MCF 10A (cell line): ENCODE measurements at regions not wholly inside any gene's neighbourhood (a gene's known extent, or its start where the extent isn't known, plus 50 kb on each side); places are given as distances from the start of the nearest gene placed in this dataset.

Experiments used
- BruUV-seq: library from RNA; stranded (reverse); fragments of 400-500 nt; replicated peaks from 2 replicates; lab custom pipeline; 2021; lab: Mats Ljungman, UMichigan
- CTCF ChIA-PET: fragments of 300-600 bp; sonication (Branson Sonifier 250); formaldehyde crosslinking; extraction: SDS; loops from one replicate; lab custom pipeline; 2021; ENCODE audit warnings: antibody characterized with exemption, inconsistent platforms; lab: Yijun Ruan, JAX
- POLR2A ChIA-PET: fragments of 300-600, 350-650 bp; sonication (Branson Sonifier 250); formaldehyde crosslinking; extraction: SDS; loops from one replicate; lab custom pipeline; 2020; ENCODE audit warnings: antibody characterized with exemption, inconsistent platforms; lab: Yijun Ruan, JAX
- DNase-seq: peaks from one replicate; pipeline ENCODE4 v3.0.0-alpha.2; 2018; ENCODE audit not compliant: unreplicated experiment
- H3K27ac Mint-ChIP-seq: one replicate; pipeline ENCODE4 v1.8.0; 2022; ENCODE audit warnings: mild to moderate bottlenecking, low read depth, mixed read lengths; ENCODE audit not compliant: unreplicated experiment
- H3K27me3 Mint-ChIP-seq: one replicate; pipeline ENCODE4 v1.8.0; 2022; ENCODE audit warnings: mixed read lengths; ENCODE audit not compliant: insufficient read depth, unreplicated experiment
- H3K36me3 Mint-ChIP-seq: one replicate; pipeline ENCODE4 v1.8.0; 2022; ENCODE audit warnings: mild to moderate bottlenecking, moderate library complexity, mixed read lengths; ENCODE audit not compliant: insufficient read depth, unreplicated experiment
- H3K4me1 Mint-ChIP-seq: one replicate; pipeline ENCODE4 v1.8.0; 2022; ENCODE audit warnings: mixed read lengths; ENCODE audit not compliant: insufficient read depth, unreplicated experiment
- H3K4me3 Mint-ChIP-seq: one replicate; pipeline ENCODE4 v1.8.0; 2022; ENCODE audit warnings: mild to moderate bottlenecking, moderate library complexity, mixed read lengths; ENCODE audit not compliant: unreplicated experiment
- H3K9me3 Mint-ChIP-seq: one replicate; pipeline ENCODE4 v1.8.0; 2022; ENCODE audit warnings: mixed read lengths; ENCODE audit not compliant: unreplicated experiment
- intact Hi-C: fragments of 100-400 bp; cut with micrococcal nuclease; formaldehyde crosslinking; loops from 2 replicates; pipeline ENCODE4 v1.14.1; 2022
- TF ChIP-seq, protein P1 (sequence below): fragments of 200-600 bp; IDR thresholded peaks from one replicate; pipeline ENCODE4 v1.8.0; 2022; ENCODE audit warnings: antibody characterized with exemption, mild to moderate bottlenecking; ENCODE audit not compliant: unreplicated experiment

DNA sequence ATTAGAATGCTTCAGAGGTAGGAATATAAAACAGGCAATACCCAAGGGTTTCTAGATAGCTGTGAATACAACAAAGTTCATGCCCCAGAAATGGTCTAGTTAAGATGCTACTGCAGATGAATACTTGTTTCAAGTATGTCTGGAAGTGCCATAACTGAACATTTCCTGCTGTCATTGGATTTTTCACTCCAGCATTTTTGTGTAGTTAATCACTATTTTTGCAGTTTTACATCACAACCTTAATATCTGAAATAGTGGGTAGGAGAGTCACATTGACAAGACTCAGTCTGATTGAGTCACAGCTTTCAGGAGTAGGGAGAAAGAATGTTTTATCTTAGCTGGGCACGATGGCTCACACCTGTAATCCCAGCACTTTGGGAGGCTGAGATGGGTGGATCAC is 126.4 kb upstream of the C1orf21 start:
- H3K9me3 Mint-ChIP-seq = peaks cover 7% of the 10 kb centered on the region
- intact Hi-C loops = no loop called here
- no TSS peak for BruUV-seq
- no peak overlapping the region for H3K27ac Mint-ChIP-seq
- ChIA-PET CTCF (interaction anchor here (0.6 kb wide), 2 partner anchors 37 to 1868 kb away, joined by 3 to 5 read pairs; no protein-coding TSS in a partner anchor), POLR2A (interaction anchor here (0.7 kb wide), 1 partner anchor 41 kb away, joined by 3 read pairs; no protein-coding TSS in a partner anchor)
- peak; percentile 12 for DNase-seq
- H3K4me3 Mint-ChIP-seq = no peak overlapping the region
- H3K36me3 Mint-ChIP-seq = no peaks in the 10 kb centered on the region
- H3K4me1 Mint-ChIP-seq = peaks cover 5% of the 10 kb centered on the region
- H3K27me3 Mint-ChIP-seq = peaks cover 14% of the 10 kb centered on the region
- TF ChIP-seq, protein P1, sequence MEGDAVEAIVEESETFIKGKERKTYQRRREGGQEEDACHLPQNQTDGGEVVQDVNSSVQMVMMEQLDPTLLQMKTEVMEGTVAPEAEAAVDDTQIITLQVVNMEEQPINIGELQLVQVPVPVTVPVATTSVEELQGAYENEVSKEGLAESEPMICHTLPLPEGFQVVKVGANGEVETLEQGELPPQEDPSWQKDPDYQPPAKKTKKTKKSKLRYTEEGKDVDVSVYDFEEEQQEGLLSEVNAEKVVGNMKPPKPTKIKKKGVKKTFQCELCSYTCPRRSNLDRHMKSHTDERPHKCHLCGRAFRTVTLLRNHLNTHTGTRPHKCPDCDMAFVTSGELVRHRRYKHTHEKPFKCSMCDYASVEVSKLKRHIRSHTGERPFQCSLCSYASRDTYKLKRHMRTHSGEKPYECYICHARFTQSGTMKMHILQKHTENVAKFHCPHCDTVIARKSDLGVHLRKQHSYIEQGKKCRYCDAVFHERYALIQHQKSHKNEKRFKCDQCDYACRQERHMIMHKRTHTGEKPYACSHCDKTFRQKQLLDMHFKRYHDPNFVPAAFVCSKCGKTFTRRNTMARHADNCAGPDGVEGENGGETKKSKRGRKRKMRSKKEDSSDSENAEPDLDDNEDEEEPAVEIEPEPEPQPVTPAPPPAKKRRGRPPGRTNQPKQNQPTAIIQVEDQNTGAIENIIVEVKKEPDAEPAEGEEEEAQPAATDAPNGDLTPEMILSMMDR = no peak

DNA sequence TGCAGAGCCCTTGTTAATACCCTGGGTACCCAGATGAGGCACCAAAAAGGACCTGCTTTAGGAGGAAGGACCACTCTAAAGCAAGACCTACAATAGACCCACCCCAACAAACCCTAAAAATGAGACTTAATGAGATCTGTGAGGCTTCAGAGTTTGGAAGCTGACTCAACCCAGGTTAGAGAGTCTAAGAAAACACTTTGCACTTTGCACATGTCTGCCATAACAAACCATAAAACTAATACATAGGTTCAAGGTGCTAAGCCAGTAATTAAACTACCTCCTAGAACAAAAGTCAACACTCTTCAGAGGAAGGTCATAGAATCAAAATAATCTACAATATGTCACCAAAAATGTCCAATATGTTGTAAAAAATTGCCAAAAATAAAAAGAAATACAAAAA is 124.7 kb upstream of the C1orf21 start:
- Mint-ChIP-seq H3K36me3 (no peaks in the 10 kb centered on the region), H3K27me3 (no peaks in the 10 kb centered on the region), H3K9me3 (no peaks in the 10 kb centered on the region), H3K4me1 (peaks cover 5% of the 10 kb centered on the region), H3K27ac (no peak overlapping the region), H3K4me3 (no peak overlapping the region)
- BruUV-seq = no TSS peak
- no peak for DNase-seq
- TF ChIP-seq, protein P1 = no peak
- ChIA-PET CTCF (interaction anchor here (0.5 kb wide), 1 partner anchor 14 kb away, joined by 3 read pairs; no protein-coding TSS in a partner anchor), POLR2A (no interaction called here)
- intact Hi-C loops = no loop called here

DNA sequence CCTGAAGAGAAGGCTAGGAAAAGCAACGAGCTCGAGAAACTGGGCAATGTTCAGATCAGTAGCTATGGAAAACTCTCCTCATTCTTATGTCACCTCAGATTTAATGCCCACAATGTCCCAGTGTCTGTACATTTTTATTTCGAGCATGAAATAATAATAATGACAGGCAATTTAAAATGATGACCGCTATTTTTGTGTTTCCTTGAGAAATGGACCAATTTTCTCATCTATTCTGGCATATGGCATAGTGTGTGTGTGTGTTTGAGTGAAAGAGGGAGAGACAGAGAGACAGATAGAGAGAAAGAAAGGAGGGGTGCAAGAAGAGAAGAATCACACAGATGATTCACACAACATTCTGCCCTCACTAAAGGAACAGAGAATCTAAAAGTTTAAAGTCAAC is 119.1 kb upstream of the C1orf21 start:
- H3K27me3 Mint-ChIP-seq = no peaks in the 10 kb centered on the region
- DNase-seq = no peak
- TF ChIP-seq, protein P1 = no peak
- intact Hi-C loops = no loop called here
- H3K4me1 Mint-ChIP-seq = peaks cover 6% of the 10 kb centered on the region
- no peak overlapping the region for H3K27ac Mint-ChIP-seq
- CTCF ChIA-PET = no interaction called here
- no TSS peak for BruUV-seq
- no peak overlapping the region for H3K4me3 Mint-ChIP-seq
- POLR2A ChIA-PET = no interaction called here
- no peaks in the 10 kb centered on the region for H3K9me3 Mint-ChIP-seq
- H3K36me3 Mint-ChIP-seq = no peaks in the 10 kb centered on the region

DNA sequence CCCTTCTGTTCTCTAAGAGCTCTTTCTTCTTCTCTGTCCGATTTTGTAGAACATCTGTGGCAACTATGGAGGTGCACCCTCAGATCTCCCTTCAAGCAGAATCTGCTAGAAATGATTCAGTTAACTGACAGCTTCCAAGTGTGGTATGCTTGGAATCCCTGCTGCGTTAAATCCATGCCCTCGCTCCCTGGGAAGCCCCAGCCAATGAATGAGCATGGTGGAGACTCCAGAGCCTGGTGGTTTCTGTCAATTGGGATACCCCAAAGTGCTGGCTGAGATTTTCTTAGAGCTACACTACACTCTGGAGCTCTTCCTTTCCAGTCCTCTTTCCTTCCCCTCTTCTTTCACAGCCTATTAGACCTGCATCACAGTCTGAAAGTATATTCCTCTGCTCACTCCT is 116.3 kb upstream of the C1orf21 start:
- intact Hi-C loops = no loop called here
- H3K36me3 Mint-ChIP-seq = no peaks in the 10 kb centered on the region
- no peak for DNase-seq
- H3K27me3 Mint-ChIP-seq = no peaks in the 10 kb centered on the region
- no peak overlapping the region for H3K4me3 Mint-ChIP-seq
- ChIA-PET CTCF (interaction anchor here (0.7 to 0.8 kb wide), 2 partner anchors 15 to 33 kb away, joined by 3 to 6 read pairs; no protein-coding TSS in a partner anchor), POLR2A (interaction anchor here (0.6 to 1.0 kb wide), 4 partner anchors 10 to 77 kb away, joined by 3 read pairs; no protein-coding TSS in a partner anchor)
- no peak overlapping the region for H3K27ac Mint-ChIP-seq
- H3K4me1 Mint-ChIP-seq = peaks cover 6% of the 10 kb centered on the region
- no TSS peak for BruUV-seq
- H3K9me3 Mint-ChIP-seq = no peaks in the 10 kb centered on the region
- TF ChIP-seq, protein P1 = no peak
